Ascending aorta (tissue), 2 donors: ENCODE measurements at regions not wholly inside any gene's neighbourhood (a gene's known extent, or its start where the extent isn't known, plus 50 kb on each side); places are given as distances from the start of the nearest gene placed in this dataset.

Source experiments
- DNase-seq, 2 donors: peaks; one replicate each; pipeline ENCODE4 v3.0.0-alpha.2; 2019; ENCODE audit warnings: low spot score in 2 of 2
- H3K27ac ChIP-seq, 2 donors: fragments of 200-600 bp; sonication (generic); one replicate each; pipeline ENCODE4 v1.5.1; 2016 to 2017; ENCODE audit warnings: mild to moderate bottlenecking in 1 of 2
- H3K27me3 ChIP-seq: fragments of 200-600 bp; sonication (generic); one replicate; pipeline ENCODE4 v1.5.1; 2017
- H3K36me3 ChIP-seq, 2 donors: fragments of 200-600 bp; sonication (generic); one replicate each; pipeline ENCODE4 v1.5.1; 2016
- H3K4me1 ChIP-seq, 2 donors: fragments of 200-600 bp; sonication (generic); one replicate each; pipeline ENCODE4 v1.5.1; 2016 to 2017; ENCODE audit warnings: mild to moderate bottlenecking in 1 of 2
- H3K4me3 ChIP-seq, 2 donors: fragments of 200-600 bp; sonication (generic); one replicate each; pipeline ENCODE4 v1.5.1; 2016 to 2017; ENCODE audit warnings: mild to moderate bottlenecking in 1 of 2
- H3K9me3 ChIP-seq, 2 donors: fragments of 200-600 bp; sonication (generic); one replicate each; pipeline ENCODE4 v1.5.1; 2016
- intact Hi-C: fragments of 100-400 bp; cut with DNase I; formaldehyde crosslinking; loops from one replicate; pipeline ENCODE4 v1.15.1; 2023
- TF ChIP-seq, protein P1 (sequence below), 3 experiments: fragments of 200-600 bp in 2 of 3; fragments of 450-650 bp in 1 of 3; sonication (generic) in 2 of 3; IDR thresholded peaks; one replicate each; pipeline ENCODE4 v1.5.1; 2016 to 2019; ENCODE audit warnings: antibody characterized with exemption in 3 of 3, mild to moderate bottlenecking in 1 of 3, moderate library complexity in 1 of 3

DNA sequence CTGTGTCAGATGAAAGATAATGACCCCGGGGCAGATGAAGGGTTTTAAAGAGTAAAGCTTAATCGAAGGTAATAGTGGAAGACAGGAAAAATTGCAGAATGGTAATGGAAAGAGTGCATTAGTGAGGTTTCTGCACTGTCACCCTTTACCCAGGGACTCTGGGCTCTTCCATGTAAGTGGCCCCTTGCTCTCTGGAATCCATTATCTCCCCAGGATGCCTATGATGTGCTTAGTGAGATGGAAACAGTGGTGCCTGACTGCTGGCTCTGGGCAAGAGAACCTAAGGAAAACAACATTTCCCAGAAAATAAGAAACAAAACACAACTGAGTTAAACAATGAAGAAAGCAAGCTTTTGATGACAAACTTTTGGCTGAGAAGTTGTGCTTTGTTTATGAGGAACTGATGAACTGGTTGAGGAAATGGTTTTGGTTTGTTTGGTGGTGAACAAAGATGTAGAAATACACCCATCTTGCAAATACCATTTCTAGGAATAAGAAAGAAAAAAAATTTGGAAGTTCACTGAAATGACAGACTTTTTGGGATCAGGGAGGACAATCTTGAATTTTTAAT is 119.9 kb upstream of the RASGRP1 start:
- H3K9me3 ChIP-seq, result no peaks in the 10 kb centered on the region
- H3K4me3 ChIP-seq, result no peak overlapping the region
- H3K36me3 ChIP-seq, result no peaks in the 10 kb centered on the region
- H3K27me3 ChIP-seq, result no peaks in the 10 kb centered on the region
- H3K4me1 ChIP-seq, result no peaks in the 10 kb centered on the region
- H3K27ac ChIP-seq, result no peak overlapping the region
- no peak for DNase-seq
- TF ChIP-seq, protein P1, sequence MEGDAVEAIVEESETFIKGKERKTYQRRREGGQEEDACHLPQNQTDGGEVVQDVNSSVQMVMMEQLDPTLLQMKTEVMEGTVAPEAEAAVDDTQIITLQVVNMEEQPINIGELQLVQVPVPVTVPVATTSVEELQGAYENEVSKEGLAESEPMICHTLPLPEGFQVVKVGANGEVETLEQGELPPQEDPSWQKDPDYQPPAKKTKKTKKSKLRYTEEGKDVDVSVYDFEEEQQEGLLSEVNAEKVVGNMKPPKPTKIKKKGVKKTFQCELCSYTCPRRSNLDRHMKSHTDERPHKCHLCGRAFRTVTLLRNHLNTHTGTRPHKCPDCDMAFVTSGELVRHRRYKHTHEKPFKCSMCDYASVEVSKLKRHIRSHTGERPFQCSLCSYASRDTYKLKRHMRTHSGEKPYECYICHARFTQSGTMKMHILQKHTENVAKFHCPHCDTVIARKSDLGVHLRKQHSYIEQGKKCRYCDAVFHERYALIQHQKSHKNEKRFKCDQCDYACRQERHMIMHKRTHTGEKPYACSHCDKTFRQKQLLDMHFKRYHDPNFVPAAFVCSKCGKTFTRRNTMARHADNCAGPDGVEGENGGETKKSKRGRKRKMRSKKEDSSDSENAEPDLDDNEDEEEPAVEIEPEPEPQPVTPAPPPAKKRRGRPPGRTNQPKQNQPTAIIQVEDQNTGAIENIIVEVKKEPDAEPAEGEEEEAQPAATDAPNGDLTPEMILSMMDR (IDR thresholded peaks at IDR 0.05), result no peak
- intact Hi-C loops, result loop anchor here (5.0 kb wide), 1 partner anchor 212 kb away; no protein-coding TSS in a partner anchor

DNA sequence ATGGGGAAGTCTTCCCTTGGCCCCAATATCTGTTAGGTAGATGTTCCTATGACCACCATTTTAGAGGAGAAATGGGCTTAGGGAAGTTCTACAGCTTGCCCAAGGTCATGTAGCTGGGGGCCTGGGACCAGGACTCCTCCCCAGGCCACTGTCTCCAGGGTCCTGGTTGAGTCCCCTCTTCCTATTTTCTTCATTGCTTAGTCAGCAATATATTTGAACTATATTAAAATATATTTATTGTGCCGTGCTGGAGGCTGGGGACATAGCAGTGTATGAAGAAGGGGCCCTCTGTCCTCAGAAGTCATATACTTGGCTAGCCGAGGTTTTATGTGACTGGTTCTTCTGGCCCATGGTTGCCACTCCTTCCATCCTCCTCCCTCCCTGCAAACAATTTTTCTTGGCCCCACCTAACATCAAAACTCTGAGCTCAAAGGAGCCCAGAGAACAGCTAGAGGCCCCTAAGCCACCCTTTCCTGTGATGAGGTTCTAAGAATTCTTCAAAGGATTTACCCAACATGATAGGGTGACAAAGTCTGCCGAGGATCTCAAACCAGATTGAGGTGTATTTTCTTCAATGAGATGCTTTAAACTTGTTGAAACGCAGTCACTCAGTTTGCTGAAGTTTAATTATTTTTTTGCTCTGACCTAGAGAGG is 121.2 kb upstream of the RASGRP1 start:
- Histone ChIP-seq H3K36me3 (no peaks in the 10 kb centered on the region), H3K9me3 (no peaks in the 10 kb centered on the region), H3K27ac (no peak overlapping the region), H3K4me1 (no peaks in the 10 kb centered on the region), H3K27me3 (no peaks in the 10 kb centered on the region), H3K4me3 (no peak overlapping the region)
- DNase-seq, result no peak
- TF ChIP-seq, protein P1 (IDR thresholded peaks at IDR 0.05), result no peak
- intact Hi-C loops, result no loop called here

- H3K27me3 ChIP-seq, result no peaks in the 10 kb centered on the region
- TF ChIP-seq, protein P1 (IDR thresholded peaks at IDR 0.05), result no peak
- no peak overlapping the region for H3K4me3 ChIP-seq
- no peaks in the 10 kb centered on the region for H3K9me3 ChIP-seq
- DNase-seq, result no peak
- intact Hi-C loops, result no loop called here
- peaks cover 0 to 5% of the 10 kb centered on the region in 2 donors for H3K4me1 ChIP-seq
- no peaks in the 10 kb centered on the region for H3K36me3 ChIP-seq
- H3K27ac ChIP-seq, result no peak overlapping the region
These were observed 122.7 kb upstream of the RASGRP1 start for GRCh38 chr15:38687340-38687739.

DNA sequence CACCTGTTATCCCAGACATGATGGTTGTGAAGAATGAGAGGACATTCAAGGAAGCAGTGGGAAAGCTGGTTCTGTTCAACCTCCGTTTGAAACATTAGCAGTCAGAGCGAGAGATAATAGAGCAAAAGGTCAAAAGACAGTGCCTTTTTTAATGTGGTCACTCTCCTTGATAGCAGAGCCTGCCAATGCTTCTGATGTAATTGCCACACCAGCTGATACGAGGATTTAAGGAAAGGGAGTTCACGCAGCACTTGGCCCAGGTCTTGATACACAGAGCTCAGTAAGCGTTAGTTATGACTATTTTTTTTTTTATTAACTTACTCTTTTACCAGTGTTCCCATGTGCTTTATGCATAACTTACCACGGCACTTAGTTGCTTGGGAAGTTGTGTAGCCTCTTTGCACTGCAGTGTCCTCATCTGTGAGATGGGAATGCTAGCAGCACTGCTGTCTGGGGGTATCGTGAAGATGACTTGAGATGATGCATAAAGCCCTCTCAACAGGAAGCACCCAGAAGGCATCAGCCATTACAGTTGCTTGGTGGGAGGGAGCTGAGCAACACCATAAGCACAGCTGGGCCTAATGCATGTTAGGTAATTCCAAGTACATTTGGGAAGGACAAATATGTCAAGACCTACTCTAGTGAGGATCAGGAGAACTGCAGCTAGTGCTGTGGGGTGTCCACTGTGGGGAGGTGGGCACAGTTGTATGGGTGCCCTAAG is 123.3 kb upstream of the RASGRP1 start:
- intact Hi-C loops, result no loop called here
- H3K27ac ChIP-seq, result no peak overlapping the region
- TF ChIP-seq, protein P1 (IDR thresholded peaks at IDR 0.05), result no peak
- H3K4me1 ChIP-seq, result peaks cover 0 to 5% of the 10 kb centered on the region in 2 donors
- no peaks in the 10 kb centered on the region for H3K36me3 ChIP-seq
- no peaks in the 10 kb centered on the region for H3K9me3 ChIP-seq
- no peaks in the 10 kb centered on the region for H3K27me3 ChIP-seq
- DNase-seq, result no peak
- no peak overlapping the region for H3K4me3 ChIP-seq

- no peak for DNase-seq
- Histone ChIP-seq H3K27ac (no peak overlapping the region), H3K9me3 (no peaks in the 10 kb centered on the region), H3K36me3 (no peaks in the 10 kb centered on the region), H3K27me3 (no peaks in the 10 kb centered on the region), H3K4me3 (no peak overlapping the region), H3K4me1 (peaks cover 0 to 5% of the 10 kb centered on the region in 2 donors)
- intact Hi-C loops, result no loop called here
- TF ChIP-seq, protein P1 (IDR thresholded peaks at IDR 0.05), result no peak
These were observed 124.1 kb upstream of the RASGRP1 start for GRCh38 chr15:38688761-38689160.
